ENCODE measurements at regions not wholly inside any gene's neighbourhood (a gene's known extent, or its start where the extent isn't known, plus 50 kb on each side); places are given as distances from the start of the nearest gene placed in this dataset.
"Not testable (repeated sequence)": the region's sequence is repeated elsewhere in the genome, so short reads cannot be mapped to it uniquely, and the experiment has no call there.

DNA sequence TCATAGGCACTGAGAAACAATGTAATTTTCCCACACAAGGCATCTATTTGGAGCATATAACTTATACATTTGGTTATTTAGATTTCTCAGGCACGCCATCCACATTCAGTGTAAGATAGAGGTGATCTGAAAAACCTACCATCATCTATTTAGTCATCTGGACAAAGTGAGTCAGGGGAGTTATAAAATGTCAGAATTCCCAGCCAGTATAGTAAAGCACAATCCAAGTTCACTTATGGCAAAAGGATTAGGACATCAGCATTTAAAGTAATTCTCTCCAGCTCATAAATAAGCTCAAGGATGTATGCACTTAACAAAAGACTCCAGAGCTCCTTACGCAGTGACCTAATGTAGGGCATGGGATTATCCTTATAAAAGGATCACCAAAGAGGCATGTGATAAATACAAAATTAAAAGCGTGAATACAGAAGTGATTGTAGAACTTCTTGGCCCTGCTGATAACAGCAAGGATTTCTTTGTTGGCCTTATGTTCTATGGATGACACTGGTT lies 65.3 kb upstream of the DCLK2 start:
- WGBS (ENCODE audit: low lambda C conversion rate) = 4% methylated on average over 3 of the region's 3 CpGs
- CTCF ChIA-PET (ENCODE audit: low intra/inter-chr PET ratio, low total read pairs) = no interaction called here
- TF ChIP-seq KDM6A (CRISPR knock-in tag; IDR thresholded peaks at IDR 0.05; ENCODE audit: low read depth) = no peak
- TF ChIP-seq, protein P1, sequence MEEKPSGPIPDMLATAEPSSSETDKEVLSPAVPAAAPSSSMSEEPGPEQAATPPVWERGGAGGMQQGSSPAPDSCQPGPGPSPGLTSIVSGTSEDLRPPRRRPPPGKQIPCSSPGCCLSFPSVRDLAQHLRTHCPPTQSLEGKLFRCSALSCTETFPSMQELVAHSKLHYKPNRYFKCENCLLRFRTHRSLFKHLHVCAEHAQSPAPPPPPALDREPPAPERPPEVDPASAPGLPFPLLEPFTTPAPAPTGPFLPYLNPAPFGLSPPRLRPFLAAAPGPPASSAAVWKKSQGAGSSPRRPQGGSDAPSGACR (CRISPR knock-in tag; IDR thresholded peaks at IDR 0.05) = no peak
- no peak overlapping the region for H3K4me2 ChIP-seq (ENCODE audit: low read depth, low read length)
- H3K9me3 ChIP-seq (ENCODE audit: low read length) = no peaks in the 10 kb centered on the region
- no peaks in the 10 kb centered on the region for H3K79me2 ChIP-seq (ENCODE audit: insufficient read depth, low read length)
- DNase-seq (ENCODE audit: low spot score) (no peak), ATAC-seq (no peak), FAIRE-seq (no peak)
- H3K4me3 ChIP-seq (replicated peaks in 1 of 3; ENCODE audit: insufficient read depth in 1 of 3, low read depth in 2 of 3, low read length in 3 of 3) = no peak overlapping the region
- in situ Hi-C loops (cut with HindIII; ENCODE audit: extremely low pct_ligation_motif_present, low pct_unique_long_range_greater_than_20kb) (no loop called here), intact Hi-C loops (cut with micrococcal nuclease; ENCODE audit: unreplicated experiment) (no loop called here)
- no peak overlapping the region for H2AFZ ChIP-seq (ENCODE audit: low read length)
- no peak overlapping the region for H3K27ac ChIP-seq (ENCODE audit: extremely low read length, insufficient read depth, low read length)
- H3K4me1 ChIP-seq (ENCODE audit: insufficient read depth, low read length) = no peaks in the 10 kb centered on the region
- H4K20me1 ChIP-seq (ENCODE audit: insufficient read depth, low read length) = no peaks in the 10 kb centered on the region
- no peaks in the 10 kb centered on the region; a peak in 1 of 5 replicates for H3K27me3 ChIP-seq (ENCODE audit: control insufficient read depth in 1 of 2, insufficient read depth in 2 of 2, low read length in 2 of 2)
- no TSS peak for BruUV-seq (replicated peaks)
- H3K9ac ChIP-seq (ENCODE audit: insufficient read depth, low read depth, low read length) = no peak overlapping the region
- POLR2A ChIA-PET = no interaction called here
- H3K36me3 ChIP-seq (replicated peaks in 1 of 2; ENCODE audit: control insufficient read depth in 1 of 2, insufficient read depth in 2 of 2, low read length in 2 of 2) = no peaks in the 10 kb centered on the region

GRCh38 chr4:150015910-150016309 lies 62.3 kb upstream of the DCLK2 start:
- H3K9ac ChIP-seq (ENCODE audit: insufficient read depth, low read depth, low read length); H3K4me3 ChIP-seq (replicated peaks in 1 of 3; ENCODE audit: insufficient read depth in 1 of 3, low read depth in 2 of 3, low read length in 3 of 3); FAIRE-seq; H3K79me2 ChIP-seq (ENCODE audit: insufficient read depth, low read length); H3K4me2 ChIP-seq (ENCODE audit: low read depth, low read length); H3K27me3 ChIP-seq (ENCODE audit: control insufficient read depth in 1 of 2, insufficient read depth in 2 of 2, low read length in 2 of 2); intact Hi-C loops (cut with micrococcal nuclease; ENCODE audit: unreplicated experiment); H2AFZ ChIP-seq (ENCODE audit: low read length); H3K36me3 ChIP-seq (replicated peaks in 1 of 2; ENCODE audit: control insufficient read depth in 1 of 2, insufficient read depth in 2 of 2, low read length in 2 of 2); H4K20me1 ChIP-seq (ENCODE audit: insufficient read depth, low read length); BruUV-seq (replicated peaks); POLR2A ChIA-PET; H3K4me1 ChIP-seq (ENCODE audit: insufficient read depth, low read length); CTCF ChIA-PET (ENCODE audit: low intra/inter-chr PET ratio, low total read pairs); H3K27ac ChIP-seq (ENCODE audit: extremely low read length, insufficient read depth, low read length); in situ Hi-C loops (cut with HindIII; ENCODE audit: extremely low pct_ligation_motif_present, low pct_unique_long_range_greater_than_20kb); H3K9me3 ChIP-seq (ENCODE audit: low read length); ATAC-seq; DNase-seq (ENCODE audit: low spot score): not testable (repeated sequence)

GRCh38 chr4:150016621-150017020 lies 61.6 kb upstream of the DCLK2 start:
- intact Hi-C loops (cut with micrococcal nuclease; ENCODE audit: unreplicated experiment); H3K79me2 ChIP-seq (ENCODE audit: insufficient read depth, low read length); in situ Hi-C loops (cut with HindIII; ENCODE audit: extremely low pct_ligation_motif_present, low pct_unique_long_range_greater_than_20kb); FAIRE-seq; BruUV-seq (replicated peaks); H3K36me3 ChIP-seq (replicated peaks in 1 of 2; ENCODE audit: control insufficient read depth in 1 of 2, insufficient read depth in 2 of 2, low read length in 2 of 2); H3K4me2 ChIP-seq (ENCODE audit: low read depth, low read length); H2AFZ ChIP-seq (ENCODE audit: low read length); H3K4me1 ChIP-seq (ENCODE audit: insufficient read depth, low read length); H3K27ac ChIP-seq (ENCODE audit: extremely low read length, insufficient read depth, low read length); DNase-seq (ENCODE audit: low spot score); H3K4me3 ChIP-seq (replicated peaks in 1 of 3; ENCODE audit: insufficient read depth in 1 of 3, low read depth in 2 of 3, low read length in 3 of 3); H4K20me1 ChIP-seq (ENCODE audit: insufficient read depth, low read length); H3K9me3 ChIP-seq (ENCODE audit: low read length); H3K9ac ChIP-seq (ENCODE audit: insufficient read depth, low read depth, low read length); ATAC-seq; H3K27me3 ChIP-seq (ENCODE audit: control insufficient read depth in 1 of 2, insufficient read depth in 2 of 2, low read length in 2 of 2); POLR2A ChIA-PET; CTCF ChIA-PET (ENCODE audit: low intra/inter-chr PET ratio, low total read pairs): not testable (repeated sequence)
- WGBS (ENCODE audit: low lambda C conversion rate) = 10% methylated on average over 1 of the region's 1 CpG
